Smooth muscle cell of the brain vasculature (primary cell): ENCODE measurements at regions not wholly inside any gene's neighbourhood (a gene's known extent, or its start where the extent isn't known, plus 50 kb on each side); places are given as distances from the start of the nearest gene placed in this dataset.
"Not testable (repeated sequence)": the region's sequence is repeated elsewhere in the genome, so short reads cannot be mapped to it uniquely, and the experiment has no call there.

ENCODE experiments used
- DNase-seq: peaks from one replicate; pipeline ENCODE4 v3.0.0-alpha.2; 2012; ENCODE audit warnings: low read depth, low spot score

DNA sequence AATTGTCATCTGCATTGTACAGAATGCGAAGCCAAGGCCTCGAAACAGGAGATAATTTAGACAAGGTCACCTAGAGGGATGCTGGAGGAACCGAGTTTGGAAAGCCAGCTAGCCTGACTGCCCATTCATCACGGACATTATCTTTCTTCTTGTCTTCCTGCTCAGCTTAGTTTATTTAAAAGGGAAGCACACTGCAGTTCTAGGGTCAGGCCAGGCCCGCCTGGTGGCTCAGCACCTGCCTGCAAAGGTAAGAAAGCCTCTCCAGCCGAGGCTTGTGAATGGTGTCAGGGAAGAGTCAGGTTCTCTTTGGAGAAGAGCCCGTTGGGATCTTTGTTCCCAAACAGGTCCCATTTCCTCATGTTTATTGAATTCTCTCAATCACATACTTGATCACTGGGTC lies 246.5 kb downstream of the BLID start:
- no peak for DNase-seq

DNA sequence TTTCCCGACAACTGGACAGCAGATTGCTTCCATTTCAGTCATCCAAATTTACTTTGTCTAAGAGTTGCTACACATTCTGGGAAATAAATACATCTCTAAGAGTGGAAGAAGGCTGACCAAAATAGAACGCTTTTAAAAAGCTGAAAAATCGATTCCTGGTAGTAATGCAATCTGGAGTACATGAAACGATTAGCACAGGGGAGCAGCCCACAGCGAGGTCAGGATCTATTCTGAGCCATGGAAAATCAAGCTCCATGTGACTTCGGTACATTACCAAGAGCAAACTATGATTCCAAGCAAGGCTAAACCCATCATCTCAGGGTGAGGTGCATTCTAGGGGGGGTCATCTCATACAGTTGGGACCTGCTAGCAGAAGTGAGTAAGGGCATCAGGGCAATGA lies 249.3 kb downstream of the BLID start:
- no peak for DNase-seq

DNA sequence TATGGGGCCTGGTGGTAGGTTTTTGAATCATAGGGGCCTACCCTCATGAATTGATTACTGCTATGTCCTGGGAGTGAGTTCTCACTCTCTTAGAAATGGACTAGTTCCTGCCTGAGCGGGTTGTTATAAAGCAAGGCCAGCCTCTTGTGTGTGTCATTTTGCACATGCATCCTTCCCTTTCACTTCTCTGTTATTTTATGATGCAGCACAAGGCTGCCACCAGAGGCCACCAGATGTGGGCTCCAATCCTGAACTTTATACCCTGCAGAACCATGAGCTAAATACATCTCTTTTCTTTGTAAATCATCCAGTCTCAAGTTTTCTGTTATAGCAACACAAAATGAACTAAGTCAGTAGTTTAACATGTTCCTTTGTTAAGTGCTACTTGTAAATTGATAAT lies 251.4 kb downstream of the BLID start:
- no peak for DNase-seq

DNA sequence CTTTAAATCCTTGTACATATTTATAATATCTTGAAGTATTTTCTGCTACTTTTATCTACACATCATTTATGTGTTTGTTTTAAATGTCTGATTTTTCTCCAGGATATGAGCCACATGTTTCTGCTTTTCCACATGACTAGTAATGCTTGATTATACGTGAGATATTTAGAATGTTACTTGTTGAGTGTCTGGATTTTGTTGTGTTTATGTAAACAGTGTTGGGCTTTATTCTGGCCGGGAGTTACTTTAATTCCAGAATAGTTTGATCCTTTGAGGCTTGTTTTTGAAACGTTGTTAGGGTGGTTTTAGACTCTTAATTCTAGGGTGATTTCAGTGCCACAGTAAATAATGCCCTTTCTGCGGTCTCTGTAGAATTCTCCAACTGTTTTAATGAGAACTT lies 252.9 kb downstream of the BLID start:
- DNase-seq: no peak

DNA sequence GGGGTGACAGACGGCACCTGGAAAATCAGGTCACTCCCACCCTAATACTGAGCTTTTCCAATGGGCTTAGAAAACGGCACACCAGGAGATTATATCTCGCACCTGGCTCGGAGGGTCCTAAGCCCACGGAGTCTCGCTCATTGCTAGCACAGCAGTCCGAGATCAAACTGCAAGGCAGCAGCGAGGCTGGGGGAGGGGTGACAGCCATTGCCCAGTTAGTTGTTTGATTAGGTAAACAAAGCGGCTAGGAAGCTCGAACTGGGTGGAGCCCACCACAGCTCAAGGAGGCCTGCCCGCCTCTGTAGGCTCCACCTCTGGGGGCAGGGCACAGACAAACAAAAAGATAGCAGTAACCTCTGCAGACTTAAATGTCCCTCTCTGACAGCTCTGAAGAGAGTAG lies 260.9 kb downstream of the BLID start:
- not testable (repeated sequence) for DNase-seq

DNA sequence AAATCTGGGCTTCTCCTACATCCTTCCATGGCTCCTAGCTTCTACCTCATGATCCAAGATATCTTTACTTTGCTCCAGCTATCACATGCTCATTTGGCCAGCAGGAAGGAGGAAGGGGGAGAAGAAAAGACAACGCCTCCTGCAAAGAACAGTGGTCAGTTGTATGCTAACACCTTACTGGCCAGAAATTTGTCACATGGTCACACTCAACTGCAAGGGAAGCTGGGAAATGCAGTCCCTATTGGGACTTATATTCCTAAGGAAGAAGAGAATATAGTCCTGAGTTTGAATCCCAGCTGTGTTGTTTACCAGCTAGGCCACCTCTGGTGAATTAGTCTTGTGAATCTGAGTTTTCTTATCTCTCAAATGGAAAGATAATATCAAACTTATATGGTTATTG lies 272.0 kb downstream of the BLID start:
- no peak for DNase-seq

DNA sequence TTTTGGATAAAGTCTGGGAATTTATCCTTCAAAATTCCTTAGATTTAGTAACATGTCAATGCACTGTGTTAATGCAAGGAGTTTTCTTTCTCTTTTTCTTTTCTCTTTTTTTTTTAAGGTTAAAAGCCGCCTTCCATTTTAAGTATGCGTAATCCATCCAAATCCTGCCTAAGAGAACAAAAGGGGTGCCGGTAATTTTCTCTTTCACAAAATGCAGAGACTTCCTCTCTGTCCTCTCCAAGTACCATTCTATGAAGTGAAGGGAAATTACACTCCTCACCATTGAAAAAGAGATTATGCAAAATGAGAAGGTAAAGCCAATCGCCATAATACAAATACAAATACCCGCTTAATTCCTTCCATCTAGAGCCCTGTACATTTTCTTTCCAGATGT lies 273.8 kb downstream of the BLID start:
- DNase-seq: no peak

DNA sequence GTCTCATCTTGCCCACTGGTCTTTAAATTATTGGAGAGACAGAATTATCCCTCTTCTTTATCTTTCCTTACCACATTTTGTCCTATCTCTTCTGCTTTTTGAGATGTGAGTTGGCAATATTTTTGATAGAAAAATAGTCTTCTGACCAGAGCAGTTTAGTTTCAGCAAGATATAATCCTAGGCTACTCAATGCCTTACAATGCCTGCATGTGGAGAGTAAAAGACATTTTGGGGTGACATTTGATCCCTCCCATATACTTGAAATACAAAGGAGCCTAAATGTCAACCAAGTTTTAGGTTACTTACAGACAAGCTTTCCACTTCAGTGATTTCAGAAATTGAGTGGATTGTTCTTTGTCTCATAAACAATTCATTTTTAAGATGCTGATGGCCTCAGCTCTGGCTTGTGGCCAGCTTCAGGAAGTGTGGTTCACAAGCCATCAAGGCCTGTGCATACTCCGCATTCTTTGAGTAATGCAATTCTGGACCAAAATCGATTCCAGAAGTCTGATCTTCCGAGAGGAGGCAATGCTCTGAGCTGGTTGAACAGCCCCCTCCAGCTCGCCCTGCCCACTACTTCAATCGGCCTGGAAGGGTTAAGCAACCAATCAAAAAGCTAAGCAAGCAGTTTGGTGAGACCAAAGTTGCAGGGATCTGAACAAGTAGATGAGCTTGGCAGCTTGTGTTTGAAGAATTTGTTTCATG lies 274.4 kb downstream of the BLID start:
- peak; percentile 33 for DNase-seq

DNA sequence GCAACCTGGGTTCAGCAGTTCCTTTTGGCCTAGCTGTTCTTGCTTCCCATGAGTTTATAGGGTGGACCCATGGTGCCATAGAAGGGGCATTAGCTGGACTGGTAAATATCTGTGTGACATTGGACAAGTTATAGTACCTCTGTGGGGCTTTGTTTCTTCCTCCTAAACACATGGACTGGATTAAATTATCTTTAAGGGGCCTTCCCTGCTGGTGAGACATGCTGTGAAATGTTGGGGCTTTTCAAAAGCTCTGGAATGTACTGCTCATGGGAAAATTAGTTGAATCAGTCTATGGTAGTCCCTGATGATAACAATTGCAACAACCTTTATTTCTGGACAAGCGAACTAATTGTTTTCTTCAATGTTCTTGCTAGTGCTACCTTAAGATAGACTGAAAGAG lies 276.2 kb downstream of the BLID start:
- no peak for DNase-seq

DNA sequence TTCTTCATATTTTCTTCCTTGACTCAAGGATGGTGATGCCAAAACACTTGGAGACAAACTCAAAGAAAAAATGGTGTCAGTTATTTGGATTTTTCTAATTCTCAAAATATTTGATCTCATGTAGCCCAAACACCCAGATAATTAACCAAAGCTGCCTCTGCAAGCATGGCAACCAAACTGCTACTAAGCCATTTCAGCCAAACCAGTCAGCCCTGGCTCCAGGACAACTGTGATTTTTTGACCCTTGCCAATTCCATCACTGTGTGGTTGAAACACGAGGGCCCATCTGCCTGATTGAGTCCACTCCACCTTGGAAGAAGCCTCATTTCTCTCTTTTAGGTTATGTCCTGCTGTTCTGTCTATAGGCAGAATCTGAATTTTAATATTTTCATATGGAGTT lies 277.4 kb downstream of the BLID start:
- no peak for DNase-seq

DNA sequence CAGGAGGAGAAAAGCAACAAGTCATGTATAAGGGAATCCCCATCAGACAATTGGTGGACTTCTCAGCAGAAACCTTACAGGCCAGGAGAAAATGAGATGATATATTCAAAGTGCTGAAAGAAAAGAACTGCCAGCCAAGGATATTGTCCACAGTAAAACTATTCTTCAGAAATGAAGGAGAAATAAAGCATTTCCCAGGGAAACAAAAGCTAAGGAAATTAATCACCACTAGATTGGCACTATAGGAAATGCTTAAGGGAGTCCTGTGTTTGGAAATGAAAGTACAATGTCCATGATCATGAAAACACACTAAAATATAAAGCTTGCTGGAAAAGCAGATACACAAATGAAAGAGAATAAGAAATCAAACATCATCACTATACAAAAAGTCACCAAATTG lies 282.0 kb downstream of the BLID start:
- DNase-seq: no peak

DNA sequence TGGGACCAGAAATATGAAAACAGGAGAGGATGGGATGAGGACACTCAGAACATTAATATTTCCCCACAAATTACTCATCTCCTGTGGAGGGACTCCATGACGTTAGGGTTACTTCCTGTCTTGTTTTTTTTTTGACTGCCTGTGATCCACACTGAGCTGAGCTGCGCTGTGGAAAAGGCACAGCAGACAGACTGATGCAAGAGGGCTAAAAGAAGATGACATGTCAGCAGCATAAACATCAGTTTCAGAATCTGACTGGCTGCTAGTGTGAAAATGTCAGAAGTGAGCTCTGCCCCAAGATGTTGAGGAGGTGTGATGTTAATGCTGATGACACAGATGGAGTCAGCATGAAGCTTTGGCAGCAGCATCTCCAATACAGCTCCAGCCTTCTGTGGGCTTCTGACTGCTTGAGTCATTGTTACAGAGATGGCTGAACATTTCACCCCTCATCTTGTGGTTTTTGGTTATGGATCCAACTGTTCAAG lies 286.8 kb downstream of the BLID start:
- peak; percentile 80 for DNase-seq

DNA sequence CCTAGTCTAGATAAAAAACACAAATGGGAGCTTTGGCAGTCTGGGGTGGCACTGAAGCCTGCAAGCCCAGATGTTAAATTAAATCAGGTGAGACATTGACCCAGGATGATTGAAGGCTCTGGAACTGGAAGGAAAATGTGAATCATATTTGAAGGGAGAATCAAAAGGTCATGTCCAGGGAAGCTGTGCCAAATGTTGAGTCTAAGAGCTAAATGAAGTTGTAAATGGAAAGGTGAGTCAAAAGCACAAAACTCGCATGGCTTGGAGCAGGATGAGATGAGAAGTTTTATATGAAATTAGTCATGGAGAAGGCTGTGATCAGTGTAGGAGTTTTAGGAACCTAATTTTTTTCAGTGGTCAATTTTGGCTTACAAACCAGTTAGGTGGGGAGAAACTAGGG lies 301.1 kb downstream of the BLID start:
- DNase-seq: no peak

DNA sequence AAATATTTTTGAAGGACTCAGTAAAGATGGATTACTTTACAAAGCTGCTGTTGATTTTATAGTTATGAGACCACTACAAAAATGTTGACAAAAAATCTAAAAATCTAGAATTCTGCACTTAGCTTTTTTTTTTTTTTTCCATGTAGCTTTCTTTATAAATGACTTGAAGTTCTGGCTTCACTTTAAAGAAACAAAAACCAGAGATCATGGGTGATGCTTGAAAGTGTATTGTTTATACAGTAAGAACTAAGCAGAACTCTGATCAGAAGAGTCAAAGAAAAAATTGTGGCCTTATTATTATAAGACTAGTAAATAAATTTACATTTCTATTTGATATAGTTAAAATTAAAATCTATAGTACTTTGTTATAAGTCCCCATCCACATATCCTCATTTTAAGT lies 301.7 kb downstream of the BLID start:
- no peak for DNase-seq

DNA sequence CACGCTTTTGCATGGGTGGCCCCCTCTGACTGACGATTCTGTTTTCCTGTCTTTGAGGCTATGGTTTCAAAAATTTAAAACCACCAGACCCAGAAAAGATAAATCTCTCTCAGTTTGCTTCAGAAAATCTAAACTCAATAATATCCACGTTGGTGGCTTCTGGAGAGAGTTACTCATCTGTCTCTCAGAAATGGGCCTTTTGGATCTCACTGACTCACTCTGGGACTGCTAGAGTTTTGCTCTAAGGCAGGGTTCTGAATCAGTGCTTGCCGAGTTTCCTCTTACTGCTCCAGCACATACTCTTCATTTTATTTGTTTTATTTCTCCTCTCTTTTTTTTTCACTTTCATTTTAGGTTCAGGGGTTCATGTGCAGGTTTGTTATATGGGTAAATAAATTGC lies 305.7 kb downstream of the BLID start:
- no peak for DNase-seq

DNA sequence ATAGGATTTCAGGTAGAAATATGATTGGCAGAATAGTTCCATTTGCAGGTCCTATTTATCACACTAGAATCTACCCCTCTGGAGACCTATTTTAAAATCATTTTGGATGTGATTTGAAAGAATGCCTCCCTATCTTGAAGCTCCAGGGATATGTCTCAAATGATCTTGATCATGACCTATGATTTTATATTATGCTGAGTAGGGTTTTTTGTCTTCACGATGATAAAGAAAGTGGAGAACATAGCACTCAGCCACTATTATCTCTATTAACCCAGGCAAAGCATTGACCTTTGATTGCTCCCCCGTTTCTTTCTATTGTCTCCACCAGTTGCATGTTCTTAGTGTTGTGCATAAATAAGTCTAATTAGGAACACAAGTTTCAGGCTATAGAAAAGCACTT lies 307.9 kb downstream of the BLID start:
- no peak for DNase-seq

DNA sequence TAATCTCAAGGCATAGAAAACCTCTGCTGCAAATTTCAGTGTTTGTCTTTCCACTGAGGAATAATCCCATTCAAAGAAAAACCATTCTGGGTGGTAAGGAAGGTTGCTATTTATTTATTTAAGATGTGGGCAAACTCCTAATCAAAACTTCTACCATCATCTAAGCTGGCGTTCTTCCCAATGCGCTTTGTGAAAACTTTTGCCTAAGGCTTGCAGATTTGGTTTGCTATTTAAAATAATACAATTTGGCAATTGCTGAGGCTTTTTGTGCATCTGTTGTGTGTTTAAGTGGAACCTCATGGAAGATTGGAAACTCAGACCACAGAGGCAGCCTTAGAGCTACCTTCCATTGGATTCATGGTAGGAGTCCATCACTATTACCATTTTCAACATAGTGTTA lies 309.0 kb downstream of the BLID start:
- no peak for DNase-seq

DNA sequence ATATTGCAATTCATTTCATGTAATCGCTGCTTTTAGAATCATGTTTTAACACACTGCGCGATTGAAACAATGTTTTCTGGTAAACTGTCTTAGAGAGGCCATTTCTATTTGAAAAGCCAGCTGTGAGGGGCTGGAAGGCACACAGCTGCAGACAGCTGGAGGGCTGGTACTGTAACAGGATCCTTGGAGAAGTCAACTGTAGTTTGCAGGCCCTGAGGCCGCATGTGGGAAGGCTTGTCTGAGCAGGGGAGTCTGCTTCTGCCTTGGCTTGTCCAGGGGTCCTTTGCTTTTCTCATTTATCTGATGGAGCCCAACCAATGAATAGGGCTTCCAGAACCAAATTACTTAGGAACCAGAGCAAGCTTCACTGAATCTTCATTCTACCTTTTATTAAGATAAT lies 313.5 kb downstream of the BLID start:
- peak; percentile 23 for DNase-seq

DNA sequence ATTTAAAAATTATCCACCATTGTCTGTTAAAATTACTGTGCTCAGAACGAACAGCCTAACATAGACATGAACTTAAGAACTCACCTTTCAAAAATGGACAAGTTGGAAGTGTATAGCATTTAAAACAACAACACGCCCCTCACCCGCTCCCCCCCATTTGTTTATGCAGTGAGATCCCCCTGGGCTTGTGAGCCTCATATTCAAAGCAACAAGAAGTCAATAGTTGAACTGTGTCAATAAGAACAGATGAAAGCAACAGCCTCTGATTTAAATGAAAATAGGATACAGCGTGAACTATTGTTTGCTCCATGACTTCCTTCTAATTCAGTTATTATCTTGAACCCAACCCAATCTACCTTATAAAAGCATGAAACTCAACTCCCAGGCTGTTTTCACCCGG lies 314.2 kb downstream of the BLID start:
- no peak for DNase-seq

DNA sequence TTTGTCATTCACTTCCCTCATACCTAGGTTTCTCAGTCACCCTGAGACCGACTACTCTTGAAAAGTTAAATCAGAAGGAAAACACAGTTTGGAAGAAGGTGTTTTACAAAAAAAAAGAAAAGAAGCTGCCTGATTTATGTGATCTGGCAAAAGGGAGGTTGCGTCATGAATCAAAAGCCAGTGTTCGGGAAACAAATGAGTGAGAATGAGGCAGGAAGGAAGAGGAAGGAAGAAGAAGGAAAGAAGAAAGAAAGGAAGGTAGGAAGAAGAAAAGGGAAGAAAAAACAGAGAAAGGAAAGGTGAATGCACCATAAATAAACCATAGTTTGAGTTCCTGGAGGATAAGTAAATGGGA lies 314.6 kb downstream of the BLID start:
- DNase-seq: no peak

DNA sequence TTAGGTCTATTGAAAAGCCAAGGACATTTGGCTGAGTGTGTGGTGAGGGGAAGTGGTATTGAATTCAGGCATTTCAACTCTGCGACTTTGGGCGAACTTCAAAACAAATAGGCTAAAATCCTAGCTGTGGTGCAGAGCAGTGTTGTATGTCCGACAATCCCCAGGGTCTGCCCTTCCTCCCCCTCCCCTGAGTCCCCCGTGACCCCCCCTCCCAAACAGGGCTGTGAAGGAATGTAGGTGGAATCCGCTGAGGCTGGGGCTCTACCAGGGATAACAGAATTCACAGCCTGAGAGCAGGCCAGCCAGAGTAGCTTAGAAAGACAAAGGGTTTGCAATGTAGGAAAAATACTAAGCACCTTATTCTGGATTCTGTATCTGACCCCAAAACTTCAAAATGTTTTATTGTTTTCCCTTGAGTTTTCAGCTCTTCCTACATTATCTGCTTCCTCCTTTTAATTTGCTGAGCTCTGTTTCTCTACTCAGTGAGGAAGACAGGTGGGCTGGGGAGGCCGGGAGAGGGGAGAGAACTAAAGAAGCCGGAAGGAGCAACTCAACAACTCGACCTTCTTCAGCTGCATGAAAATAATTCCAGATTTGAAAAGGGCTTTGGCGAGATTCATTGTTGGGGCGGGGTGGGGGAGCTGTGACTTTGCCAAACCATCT lies 315.2 kb downstream of the BLID start:
- DNase-seq: peak; percentile 44

DNA sequence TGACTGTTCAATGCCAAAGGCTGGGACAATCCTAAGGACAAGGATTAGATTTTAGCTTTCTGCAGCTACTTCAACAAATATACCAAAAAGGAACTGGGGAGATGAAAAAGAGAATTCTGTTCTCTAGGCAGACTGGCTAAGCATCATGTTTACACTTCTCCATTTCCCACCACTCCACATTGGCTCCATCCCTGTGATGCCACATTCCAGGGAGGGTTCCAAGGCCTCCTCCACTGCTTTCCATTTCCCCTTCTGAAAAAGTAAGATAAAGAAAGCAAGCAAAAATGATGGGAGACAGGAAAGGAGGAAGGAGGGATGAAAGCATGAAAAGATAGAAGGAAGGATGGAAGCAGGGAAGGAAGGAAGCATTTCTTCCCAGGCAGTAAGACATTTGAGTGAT lies 315.8 kb downstream of the BLID start:
- no peak for DNase-seq

DNA sequence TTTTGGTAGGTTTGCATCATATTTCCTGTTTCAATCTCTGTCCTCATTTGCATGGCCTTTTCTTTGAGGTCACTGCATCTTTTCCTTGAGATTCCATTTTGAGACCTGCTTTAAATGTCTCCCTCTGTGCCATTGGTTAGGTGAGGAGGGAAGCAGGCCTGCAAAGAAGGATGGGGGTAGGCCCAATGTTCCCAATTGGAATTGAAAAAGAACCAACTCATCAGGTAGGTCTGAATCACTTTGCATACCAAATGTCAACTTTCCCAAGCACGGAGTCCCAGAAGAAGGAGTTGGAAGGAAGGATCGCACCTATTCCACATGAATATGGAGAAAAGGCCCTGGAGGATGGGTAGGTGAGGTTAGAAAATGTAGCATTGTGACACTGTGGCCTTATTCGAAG lies 318.5 kb downstream of the BLID start:
- DNase-seq: no peak

DNA sequence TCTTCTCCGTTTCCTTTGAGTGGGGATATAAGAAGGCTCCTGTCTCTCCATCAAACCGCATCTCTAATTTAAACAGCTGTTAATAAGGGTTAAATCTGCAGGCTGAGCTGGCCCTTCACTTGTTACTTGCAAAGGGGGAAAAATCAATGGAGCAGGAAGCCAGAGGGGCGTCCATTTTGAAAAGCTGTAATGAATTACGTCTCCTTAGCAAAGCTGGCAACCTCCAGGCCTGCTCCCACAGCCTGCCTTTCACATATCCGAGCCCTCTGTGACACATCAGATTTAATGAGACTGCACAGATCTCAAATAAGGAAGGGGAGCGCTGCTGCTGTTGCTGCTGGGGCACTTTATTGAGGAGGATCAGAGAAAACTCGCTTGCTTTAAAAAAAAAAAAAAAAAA lies 320.8 kb downstream of the BLID start:
- no peak for DNase-seq
